Astrocyte (in vitro differentiated cells and primary cell): ENCODE measurements at regions not wholly inside any gene's neighbourhood (a gene's known extent, or its start where the extent isn't known, plus 50 kb on each side); places are given as distances from the start of the nearest gene placed in this dataset.

ENCODE experiments used
- EZH2 ChIP-seq: IDR thresholded peaks from 2 replicates; pipeline ENCODE4 v1.6.1; 2012; ENCODE audit warnings: mild to moderate bottlenecking, low read length, inconsistent platforms; ENCODE audit not compliant: insufficient read depth
- TF ChIP-seq, protein P1 (sequence below): IDR thresholded peaks from 2 replicates; pipeline ENCODE4 v1.5.1; 2011; ENCODE audit warnings: low read depth, mild to moderate bottlenecking, inconsistent platforms, low read length, moderate library complexity; ENCODE audit not compliant: insufficient read depth

- TF ChIP-seq, protein P1, sequence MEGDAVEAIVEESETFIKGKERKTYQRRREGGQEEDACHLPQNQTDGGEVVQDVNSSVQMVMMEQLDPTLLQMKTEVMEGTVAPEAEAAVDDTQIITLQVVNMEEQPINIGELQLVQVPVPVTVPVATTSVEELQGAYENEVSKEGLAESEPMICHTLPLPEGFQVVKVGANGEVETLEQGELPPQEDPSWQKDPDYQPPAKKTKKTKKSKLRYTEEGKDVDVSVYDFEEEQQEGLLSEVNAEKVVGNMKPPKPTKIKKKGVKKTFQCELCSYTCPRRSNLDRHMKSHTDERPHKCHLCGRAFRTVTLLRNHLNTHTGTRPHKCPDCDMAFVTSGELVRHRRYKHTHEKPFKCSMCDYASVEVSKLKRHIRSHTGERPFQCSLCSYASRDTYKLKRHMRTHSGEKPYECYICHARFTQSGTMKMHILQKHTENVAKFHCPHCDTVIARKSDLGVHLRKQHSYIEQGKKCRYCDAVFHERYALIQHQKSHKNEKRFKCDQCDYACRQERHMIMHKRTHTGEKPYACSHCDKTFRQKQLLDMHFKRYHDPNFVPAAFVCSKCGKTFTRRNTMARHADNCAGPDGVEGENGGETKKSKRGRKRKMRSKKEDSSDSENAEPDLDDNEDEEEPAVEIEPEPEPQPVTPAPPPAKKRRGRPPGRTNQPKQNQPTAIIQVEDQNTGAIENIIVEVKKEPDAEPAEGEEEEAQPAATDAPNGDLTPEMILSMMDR = no peak
- TF ChIP-seq EZH2 = no peak
These were observed 593.6 kb downstream of the BNC2 start for GRCh38 chr9:16276866-16277265.
